Neural crest cell (in vitro differentiated cells): ENCODE measurements at regions not wholly inside any gene's neighbourhood (a gene's known extent, or its start where the extent isn't known, plus 50 kb on each side); places are given as distances from the start of the nearest gene placed in this dataset.

Experiments used
- DNase-seq: peaks from one replicate; pipeline ENCODE4 v3.0.0; 2021; ENCODE audit warnings: low read depth, mixed read lengths, low spot score
- H3K27ac Mint-ChIP-seq: one replicate; pipeline ENCODE4 v1.8.0; 2021; ENCODE audit warnings: mild to moderate bottlenecking, mixed read lengths; ENCODE audit not compliant: unreplicated experiment
- H3K27me3 Mint-ChIP-seq: 2 replicates; pipeline ENCODE4 v1.8.0; 2021; ENCODE audit warnings: low read depth, mild to moderate bottlenecking, mixed read lengths
- H3K36me3 Mint-ChIP-seq: 2 replicates; pipeline ENCODE4 v1.8.0; 2021; ENCODE audit warnings: low read depth, mild to moderate bottlenecking, mixed read lengths
- H3K4me1 Mint-ChIP-seq: 2 replicates; pipeline ENCODE4 v1.8.0; 2021; ENCODE audit warnings: mixed read lengths
- H3K4me3 Mint-ChIP-seq: one replicate; pipeline ENCODE4 v1.8.0; 2021; ENCODE audit warnings: mild to moderate bottlenecking, mixed read lengths
- H3K9me3 Mint-ChIP-seq: 2 replicates; pipeline ENCODE4 v1.8.0; 2021; ENCODE audit warnings: mixed read lengths
- CTCF ChIP-seq: fragments of 200-600 bp; sonication (generic); conservative IDR thresholded peaks from 2 replicates; pipeline ENCODE4 v1.5.0; 2021; ENCODE audit warnings: antibody characterized with exemption, mild to moderate bottlenecking

GRCh38 chr12:92582893-92583292 is 119.9 kb upstream of the PLEKHG7 start:
- no peak for TF ChIP-seq CTCF
- H3K27ac Mint-ChIP-seq: no peak overlapping the region
- no peaks in the 10 kb centered on the region for H3K27me3 Mint-ChIP-seq
- no peak for DNase-seq
- H3K36me3 Mint-ChIP-seq: peaks cover 8% of the 10 kb centered on the region
- H3K9me3 Mint-ChIP-seq: peaks cover 13% of the 10 kb centered on the region
- H3K4me1 Mint-ChIP-seq: peaks cover 17% of the 10 kb centered on the region
- no peak overlapping the region for H3K4me3 Mint-ChIP-seq

GRCh38 chr12:92582475-92582874 is 120.3 kb upstream of the PLEKHG7 start:
- no peak overlapping the region for H3K4me3 Mint-ChIP-seq
- peaks cover 13% of the 10 kb centered on the region for H3K9me3 Mint-ChIP-seq
- H3K27ac Mint-ChIP-seq: no peak overlapping the region
- H3K4me1 Mint-ChIP-seq: peaks cover 17% of the 10 kb centered on the region
- peaks cover 8% of the 10 kb centered on the region for H3K36me3 Mint-ChIP-seq
- TF ChIP-seq CTCF: no peak
- H3K27me3 Mint-ChIP-seq: no peaks in the 10 kb centered on the region
- DNase-seq: no peak

- no peak overlapping the region for H3K27ac Mint-ChIP-seq
- no peak for DNase-seq
- no peak overlapping the region for H3K4me3 Mint-ChIP-seq
- no peaks in the 10 kb centered on the region for H3K27me3 Mint-ChIP-seq
- H3K9me3 Mint-ChIP-seq: peaks cover 13% of the 10 kb centered on the region
- peaks cover 8% of the 10 kb centered on the region for H3K36me3 Mint-ChIP-seq
- H3K4me1 Mint-ChIP-seq: peaks cover 17% of the 10 kb centered on the region
- no peak for TF ChIP-seq CTCF
These were observed 121.2 kb upstream of the PLEKHG7 start for GRCh38 chr12:92581604-92582003.

- Mint-ChIP-seq H3K4me3 (no peak overlapping the region), H3K4me1 (peaks cover 34% of the 10 kb centered on the region), H3K27me3 (no peaks in the 10 kb centered on the region), H3K9me3 (no peaks in the 10 kb centered on the region), H3K36me3 (no peaks in the 10 kb centered on the region), H3K27ac (peak overlapping the region; percentile 43)
- TF ChIP-seq CTCF: no peak
- DNase-seq: no peak
These were observed 127.7 kb upstream of the PLEKHG7 start for GRCh38 chr12:92574911-92575570.

GRCh38 chr12:92574051-92574783 is 128.6 kb upstream of the PLEKHG7 start:
- peaks cover 34% of the 10 kb centered on the region for H3K4me1 Mint-ChIP-seq
- H3K4me3 Mint-ChIP-seq: no peak overlapping the region
- no peaks in the 10 kb centered on the region for H3K27me3 Mint-ChIP-seq
- peak overlapping the region; percentile 16 for H3K27ac Mint-ChIP-seq
- DNase-seq: no peak
- TF ChIP-seq CTCF: peak; percentile 45
- no peaks in the 10 kb centered on the region for H3K9me3 Mint-ChIP-seq
- H3K36me3 Mint-ChIP-seq: no peaks in the 10 kb centered on the region
